Caki2 (cell line): ENCODE measurements at regions not wholly inside any gene's neighbourhood (a gene's known extent, or its start where the extent isn't known, plus 50 kb on each side); places are given as distances from the start of the nearest gene placed in this dataset.

Experiments
- DNase-seq: peaks from one replicate; pipeline ENCODE4 v3.0.0-alpha.2; 2015; ENCODE audit warnings: low read depth
- in situ Hi-C: cut with HindIII; loops from 2 replicates; pipeline ENCODE4 v1.10.0; 2016; ENCODE audit warnings: low sequenced_read_pairs, low pct_unique_long_range_greater_than_20kb, mixed read lengths

DNA sequence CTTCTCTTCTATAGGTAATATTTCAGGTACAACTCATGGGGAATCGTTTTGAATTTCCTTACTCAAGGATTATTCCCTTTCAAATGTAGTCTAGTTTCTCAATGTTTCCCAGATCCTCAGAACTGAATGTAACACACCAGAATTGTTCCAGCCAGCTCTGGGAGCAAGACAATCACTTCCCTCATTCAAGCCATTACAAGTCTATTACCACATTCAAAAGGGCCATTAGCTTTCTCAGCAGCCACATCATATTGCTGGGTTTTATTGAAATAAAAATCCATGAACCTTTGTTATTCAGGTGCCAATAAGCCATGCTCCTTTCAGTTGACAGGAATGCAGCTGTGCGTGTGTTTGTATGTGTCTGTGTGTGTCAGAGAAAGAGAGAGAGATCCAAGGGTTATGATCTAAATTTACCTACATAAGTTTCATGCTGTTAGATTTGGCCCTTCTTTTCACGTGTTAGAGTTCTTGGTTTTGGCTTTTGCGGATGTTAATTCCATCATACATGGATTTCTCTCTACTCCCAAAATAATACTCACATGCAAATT is 357.7 kb downstream of the BCAT1 start:
- DNase-seq: no peak
- in situ Hi-C loops: no loop called here

DNA sequence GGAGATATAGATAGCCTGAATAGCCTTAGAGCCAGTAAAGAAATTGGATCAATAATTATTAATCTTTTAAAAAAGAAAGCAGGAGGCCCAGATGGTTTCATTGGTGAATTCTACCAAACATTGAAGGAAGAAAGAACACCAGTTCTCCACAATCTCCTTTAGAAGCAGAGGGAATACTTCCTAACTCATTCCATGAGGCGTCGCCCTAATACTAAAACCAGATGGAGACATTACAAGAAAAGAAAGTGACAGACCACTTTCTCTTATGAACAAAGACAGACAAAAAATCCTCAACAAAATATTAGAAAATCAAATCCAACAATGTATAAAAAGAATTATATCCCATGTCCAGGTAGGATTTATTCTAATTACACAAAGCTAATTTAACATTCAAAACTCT is 362.6 kb downstream of the BCAT1 start:
- no peak for DNase-seq
- in situ Hi-C loops: no loop called here

DNA sequence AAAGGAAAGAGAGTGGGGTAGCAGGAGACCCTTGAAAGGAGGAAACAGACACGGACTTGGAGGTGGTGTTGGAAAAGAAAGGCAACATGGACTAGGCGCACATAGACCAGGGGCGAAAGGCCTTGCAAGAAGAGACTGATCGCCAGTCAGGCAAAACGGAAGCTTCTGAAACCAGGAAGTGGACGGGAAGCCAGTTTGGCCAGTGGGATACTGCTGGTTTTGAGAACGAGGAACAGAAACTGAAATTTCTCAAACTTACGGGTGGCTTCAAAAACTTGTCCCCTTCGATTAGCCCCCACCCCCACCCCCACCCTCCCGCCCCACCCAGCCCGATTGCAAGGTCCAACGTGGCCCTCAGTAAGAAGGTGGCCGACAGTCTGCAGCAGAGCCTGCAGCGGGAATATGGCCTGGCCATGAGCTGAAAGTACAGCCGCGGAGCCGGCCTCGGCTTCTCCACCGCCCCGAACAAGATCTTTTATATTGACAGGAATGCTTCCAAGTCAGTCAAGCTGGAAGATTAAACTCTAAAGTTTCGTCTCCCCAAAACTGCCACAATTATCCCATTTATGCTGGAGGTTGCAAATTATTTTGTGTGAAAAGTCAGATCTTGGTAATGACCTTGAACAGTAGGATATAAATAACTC is 364.7 kb downstream of the BCAT1 start:
- DNase-seq: no peak
- in situ Hi-C loops: no loop called here

DNA sequence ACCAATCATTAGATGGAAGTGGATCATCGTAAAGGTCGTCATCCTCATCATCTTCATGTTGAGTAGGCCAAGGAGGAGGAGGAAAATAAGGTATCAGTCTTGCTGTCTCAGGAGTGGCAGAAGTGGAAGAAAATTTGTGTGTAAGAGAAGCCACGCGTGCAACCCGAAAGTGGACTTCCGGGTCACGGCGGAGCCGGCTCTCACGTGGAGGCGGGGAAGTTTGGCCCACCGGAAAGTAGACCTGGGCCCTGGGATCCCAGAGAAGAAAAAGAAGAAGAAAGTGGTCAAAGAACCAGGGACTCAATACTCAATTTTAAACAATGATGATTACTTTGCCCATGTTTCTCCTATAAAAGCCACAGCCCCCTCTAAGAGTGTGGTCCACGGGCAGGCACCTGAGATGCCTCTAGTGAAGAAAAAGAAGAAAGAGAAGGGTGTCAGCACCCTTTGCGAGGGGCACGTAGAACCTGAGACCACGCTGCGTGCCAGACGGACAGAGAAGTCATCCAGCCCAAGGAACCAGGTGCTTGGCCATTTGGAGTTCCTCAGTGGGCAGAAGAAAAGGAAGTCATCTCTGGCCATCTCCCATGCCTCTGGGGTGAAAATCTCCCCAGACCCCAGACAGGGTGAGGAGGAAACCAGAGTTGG is 365.8 kb downstream of the BCAT1 start:
- in situ Hi-C loops: no loop called here
- DNase-seq: no peak

DNA sequence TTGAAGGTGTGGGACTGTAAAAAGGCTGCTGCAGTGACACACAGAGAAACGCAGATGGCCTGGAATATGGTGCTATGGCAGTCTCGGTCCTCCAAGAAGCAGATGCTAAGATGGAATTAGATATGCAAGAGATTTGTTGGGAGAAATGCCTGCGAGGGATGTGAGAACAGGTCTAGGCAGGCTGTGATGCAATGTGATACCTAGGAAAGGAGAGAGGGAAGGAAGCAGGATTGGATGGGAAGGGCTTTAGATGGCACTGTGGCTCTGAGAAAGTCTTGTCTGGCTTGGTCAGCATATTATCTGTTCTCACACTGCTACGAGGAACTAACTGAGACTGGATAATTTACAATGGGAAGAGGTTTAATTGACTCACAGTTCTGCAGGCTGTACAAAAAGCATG is 374.4 kb downstream of the BCAT1 start:
- in situ Hi-C loops: no loop called here
- DNase-seq: no peak

DNA sequence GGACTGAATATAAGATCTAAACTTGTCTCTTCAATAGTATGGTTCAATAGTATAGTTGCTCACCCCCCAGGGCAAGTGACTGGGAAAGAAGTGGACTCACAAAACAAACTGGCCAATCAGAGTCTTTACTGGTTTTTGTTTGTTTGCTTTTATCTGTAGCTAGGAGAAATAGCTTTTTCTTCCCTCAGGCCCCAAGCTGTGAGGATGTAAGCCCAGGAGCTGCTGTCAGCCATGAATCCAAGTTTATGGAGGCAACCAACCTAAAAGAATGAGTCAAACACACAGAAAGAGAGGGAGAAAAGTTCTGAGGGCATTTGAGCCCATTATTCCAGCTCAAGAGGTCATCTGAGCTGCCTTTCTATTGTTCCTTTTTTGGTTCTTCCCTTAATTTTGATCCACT is 375.3 kb downstream of the BCAT1 start:
- in situ Hi-C loops: no loop called here
- no peak for DNase-seq

DNA sequence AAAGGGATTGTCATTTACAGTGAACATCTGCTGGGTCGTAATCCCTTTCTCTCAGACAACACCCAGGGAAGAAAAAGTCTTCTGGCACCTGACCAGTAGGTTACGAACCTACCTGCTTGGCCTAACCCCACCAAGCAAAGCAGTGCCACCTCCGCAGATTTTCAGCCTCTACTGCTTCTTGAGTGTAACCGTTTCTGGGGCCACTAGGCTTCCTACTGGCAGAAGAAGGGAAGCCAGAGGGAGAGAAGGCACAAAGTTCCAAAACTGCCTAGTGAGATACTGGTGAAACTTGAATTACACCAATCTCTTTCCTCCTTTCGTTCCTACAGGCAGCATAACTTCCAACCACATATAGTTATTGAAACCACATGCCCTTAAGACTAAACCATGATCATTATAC is 383.6 kb downstream of the BCAT1 start:
- no peak for DNase-seq
- in situ Hi-C loops: no loop called here

DNA sequence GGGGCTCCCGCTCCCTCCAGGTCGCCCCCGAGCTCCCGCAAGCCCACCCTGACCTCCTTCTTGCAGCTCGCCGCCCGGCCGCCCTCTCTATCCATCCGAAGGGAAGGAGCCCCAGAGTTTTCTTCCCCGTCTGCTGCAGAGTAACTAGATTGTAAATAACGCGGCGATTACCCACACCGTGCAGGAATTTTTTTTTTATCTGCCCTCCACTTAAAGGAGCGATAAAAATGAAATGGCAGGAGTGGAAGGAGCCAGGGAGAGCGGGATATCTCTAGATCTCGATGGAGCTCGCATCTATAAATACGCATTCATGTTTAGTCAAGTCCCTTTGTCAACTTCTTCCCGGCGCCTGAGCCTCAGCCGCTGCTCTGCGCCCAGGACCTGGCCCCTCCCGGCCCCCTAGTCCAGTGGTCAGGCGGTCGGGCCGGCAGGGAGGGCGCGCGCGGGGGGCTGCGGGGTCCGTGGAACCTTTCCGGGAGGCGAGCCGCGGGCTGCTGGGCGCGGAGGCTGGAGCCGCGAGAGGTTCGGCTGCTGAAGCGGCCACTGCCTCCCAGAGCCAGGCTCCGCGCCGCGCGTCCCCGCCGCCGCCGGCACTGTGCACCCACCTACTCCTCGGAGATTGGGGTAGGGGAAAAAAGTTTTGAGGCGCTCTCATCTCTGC is 386.0 kb downstream of the BCAT1 start:
- in situ Hi-C loops: no loop called here
- peak; percentile 38 for DNase-seq

DNA sequence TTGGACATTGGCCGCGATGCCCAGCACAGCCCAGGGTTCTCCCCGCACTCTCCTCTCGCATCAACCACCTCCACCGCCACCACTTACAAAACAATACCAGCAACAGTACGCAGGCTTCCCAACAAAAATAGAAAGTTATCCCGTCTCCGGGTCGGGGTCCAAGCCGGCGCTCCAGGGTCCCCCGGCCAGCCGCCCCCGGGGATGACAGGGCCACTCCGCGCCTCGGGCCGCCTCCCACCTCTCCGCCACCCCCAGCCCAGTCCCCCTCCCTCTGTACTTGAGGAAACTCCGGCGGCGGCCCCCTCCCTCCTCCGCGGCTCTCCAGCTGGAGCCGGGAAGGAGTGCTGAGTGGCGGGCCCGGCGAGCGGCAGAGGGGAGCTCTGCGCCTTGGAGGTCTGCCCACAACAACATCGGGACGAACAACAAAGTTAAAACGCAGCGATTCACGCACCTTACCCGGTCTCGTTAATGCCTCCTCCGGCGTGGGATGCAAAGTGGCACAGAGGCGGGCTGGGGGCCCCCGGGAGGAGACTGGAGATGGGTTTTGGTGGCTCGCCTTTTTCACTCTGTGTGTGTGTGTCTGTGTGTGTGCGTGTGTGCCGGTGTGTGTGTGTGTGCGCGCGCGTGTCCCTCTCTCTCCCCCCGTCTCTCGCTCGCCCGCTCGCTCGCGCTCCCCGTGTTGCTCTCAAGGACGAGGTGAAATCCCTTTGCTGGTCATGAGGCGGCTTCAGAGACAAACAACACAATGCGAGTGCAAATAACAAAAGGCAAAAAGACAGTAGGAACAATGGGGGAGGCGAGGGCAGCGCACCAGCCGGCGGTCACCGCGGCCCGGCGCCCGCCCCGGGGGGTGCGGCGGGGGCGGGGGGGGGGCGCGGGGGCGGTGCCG is 386.8 kb downstream of the BCAT1 start:
- DNase-seq: peak; percentile 26
- in situ Hi-C loops: no loop called here

DNA sequence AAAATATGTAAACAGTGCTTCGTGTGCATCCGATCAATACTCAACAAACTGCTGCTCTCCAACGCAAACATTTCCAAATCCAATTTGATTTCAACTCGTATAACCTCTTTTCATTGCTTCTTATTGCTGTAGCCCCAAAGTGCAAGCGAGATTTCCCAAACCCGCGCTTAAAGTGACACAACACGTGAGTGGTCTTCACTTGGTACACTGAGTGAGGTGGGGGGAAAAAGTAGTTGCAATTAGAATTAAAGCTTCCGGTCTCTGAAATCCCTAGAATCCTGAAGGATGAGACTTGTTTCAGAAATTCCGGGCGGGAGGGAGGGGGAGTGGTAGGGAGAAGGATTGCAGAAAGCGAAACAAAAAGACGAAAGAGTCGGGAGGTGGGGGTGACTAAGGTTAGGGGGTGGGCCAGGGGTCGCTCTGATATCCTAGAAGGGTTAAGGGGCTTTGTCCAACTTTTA is 387.5 kb downstream of the BCAT1 start:
- DNase-seq: no peak
- in situ Hi-C loops: no loop called here

DNA sequence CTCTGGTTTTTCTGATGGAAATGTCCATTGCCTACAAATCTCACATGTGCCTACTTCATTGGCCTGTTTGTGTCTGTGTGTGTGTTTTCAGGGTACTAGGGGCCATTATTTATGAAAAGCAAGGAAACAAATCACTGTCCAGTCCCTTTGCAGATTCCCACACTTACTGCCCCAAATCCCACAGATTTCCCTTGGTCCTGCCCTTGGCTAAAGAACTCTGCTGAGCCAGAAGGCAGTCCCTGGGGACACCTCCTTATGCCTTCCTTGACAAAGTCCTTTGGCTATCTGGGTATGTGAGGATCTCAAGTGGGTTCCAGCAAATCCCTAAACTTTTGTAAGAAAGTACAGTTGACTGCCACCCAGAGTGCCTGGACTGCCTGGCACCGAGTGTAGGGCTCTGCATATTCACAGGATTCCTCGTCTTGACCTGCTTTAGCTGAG is 388.1 kb downstream of the BCAT1 start:
- no peak for DNase-seq
- in situ Hi-C loops: no loop called here

DNA sequence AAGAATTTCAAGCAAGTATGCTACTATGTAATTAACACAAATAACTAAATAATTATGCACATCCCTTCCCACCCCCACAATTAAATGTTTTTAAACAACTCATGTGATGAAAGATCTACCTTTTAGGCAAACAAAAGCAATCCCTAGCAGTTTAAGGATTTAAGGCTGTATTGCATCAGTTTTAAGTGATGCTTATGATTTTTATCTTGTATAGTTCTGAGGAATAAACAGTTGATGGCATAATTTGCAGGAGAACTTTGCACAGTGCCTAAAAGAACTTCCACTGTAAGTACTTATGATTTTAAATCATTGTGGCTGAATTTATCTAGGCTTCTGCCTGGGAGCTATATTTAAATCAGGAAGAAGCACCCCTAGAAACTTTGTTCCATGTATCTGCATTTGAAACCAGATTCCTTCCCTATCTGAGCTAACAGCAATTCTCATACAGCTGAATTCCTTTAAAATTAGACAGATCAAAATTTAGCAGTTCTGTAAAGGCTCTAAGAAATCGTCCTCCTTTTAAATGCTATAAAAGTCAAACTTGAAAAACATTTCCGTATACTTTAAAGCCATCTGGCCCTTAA is 388.6 kb downstream of the BCAT1 start:
- no peak for DNase-seq
- in situ Hi-C loops: no loop called here

DNA sequence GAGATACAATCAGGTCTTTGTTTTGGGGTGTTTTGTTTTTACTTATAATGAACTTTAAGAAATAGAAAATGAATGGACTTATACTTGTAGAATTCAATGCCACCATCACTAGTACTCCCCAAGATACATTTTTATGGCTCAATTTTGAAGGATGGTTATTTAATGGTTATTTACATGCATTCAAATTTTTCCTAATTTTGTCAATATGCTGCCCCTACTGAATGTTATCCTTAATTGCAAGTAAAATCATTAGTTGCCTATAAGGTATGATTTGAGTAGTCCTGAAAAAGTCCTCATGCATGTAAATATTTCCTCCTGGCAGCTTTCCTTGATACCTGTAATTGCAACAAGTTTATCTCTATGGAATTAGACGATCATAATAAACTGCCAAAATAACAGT is 391.2 kb downstream of the BCAT1 start:
- DNase-seq: no peak
- in situ Hi-C loops: no loop called here

DNA sequence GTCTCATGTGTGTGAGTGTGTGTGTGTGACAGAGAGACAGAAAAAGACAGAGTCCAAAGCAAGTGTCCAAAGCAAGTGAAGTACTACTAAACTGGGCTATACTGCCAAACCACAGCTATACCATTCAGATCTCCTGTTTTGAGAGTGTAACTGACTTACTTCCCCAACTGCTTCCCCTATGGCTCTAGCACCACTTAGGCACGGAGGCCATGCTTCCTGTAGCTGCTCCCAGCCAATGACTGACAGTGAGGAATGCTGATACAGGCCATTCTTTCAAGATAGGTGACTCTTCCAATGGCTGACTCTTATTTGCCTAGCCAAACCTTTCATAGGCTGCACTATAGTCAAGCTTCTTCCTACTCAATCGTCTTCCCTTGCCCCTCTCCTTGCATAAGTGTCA is 393.2 kb downstream of the BCAT1 start:
- in situ Hi-C loops: no loop called here

DNA sequence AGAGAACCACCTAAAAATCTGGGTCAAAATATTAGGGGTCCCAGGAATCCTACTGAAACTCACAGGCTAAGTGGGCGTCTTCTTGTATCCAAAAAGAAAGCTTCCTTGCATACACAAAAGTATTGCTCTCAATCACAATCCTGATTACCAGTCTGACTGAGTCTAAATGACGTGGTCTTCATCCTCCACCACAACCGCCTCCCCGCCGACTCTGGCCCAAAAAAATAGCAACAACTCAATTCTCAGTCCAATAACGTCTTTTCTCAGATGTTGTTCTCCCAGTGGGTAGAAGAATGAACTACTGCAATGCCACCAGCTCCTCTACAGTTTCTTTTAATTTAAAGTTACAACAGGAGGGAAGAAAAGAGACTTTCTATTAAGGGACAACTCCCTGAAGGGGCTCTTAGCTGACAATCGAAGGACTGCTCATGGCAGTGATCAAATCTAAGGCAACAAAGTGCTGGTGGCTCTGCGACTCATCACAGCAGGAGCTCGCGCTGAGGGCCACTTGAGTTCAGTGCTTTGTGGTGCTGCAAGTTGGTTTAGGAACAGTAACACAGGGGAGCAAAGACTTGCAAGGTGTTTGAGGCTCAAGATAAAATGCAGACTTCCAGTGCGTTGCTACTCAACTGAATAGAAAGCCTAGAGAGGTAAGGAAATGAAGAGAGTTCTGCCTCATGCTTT is 394.1 kb downstream of the BCAT1 start:
- no peak for DNase-seq
- in situ Hi-C loops: no loop called here

More for the DNA sequence above, 393.2 kb downstream of the BCAT1 start:
- no peak for DNase-seq

DNA sequence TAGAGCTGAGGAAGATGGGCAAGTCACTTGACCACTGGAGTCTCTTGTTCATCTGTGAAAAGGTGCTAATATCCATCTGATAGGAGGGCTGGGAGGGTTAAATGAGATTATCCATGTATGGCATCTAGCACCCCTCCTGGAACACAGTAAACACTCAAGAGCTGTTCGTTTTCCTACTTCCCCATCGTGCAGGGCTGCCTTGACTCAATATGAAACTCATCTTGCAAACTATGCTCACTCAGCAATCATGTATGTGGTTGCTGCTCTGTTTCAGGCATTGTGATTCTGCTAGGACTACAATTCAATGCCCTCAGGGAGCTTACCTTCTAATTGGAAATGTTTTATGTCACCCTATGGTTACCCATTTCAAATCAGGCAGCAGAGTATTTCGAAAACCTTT is 395.6 kb downstream of the BCAT1 start:
- in situ Hi-C loops: no loop called here
- DNase-seq: no peak

DNA sequence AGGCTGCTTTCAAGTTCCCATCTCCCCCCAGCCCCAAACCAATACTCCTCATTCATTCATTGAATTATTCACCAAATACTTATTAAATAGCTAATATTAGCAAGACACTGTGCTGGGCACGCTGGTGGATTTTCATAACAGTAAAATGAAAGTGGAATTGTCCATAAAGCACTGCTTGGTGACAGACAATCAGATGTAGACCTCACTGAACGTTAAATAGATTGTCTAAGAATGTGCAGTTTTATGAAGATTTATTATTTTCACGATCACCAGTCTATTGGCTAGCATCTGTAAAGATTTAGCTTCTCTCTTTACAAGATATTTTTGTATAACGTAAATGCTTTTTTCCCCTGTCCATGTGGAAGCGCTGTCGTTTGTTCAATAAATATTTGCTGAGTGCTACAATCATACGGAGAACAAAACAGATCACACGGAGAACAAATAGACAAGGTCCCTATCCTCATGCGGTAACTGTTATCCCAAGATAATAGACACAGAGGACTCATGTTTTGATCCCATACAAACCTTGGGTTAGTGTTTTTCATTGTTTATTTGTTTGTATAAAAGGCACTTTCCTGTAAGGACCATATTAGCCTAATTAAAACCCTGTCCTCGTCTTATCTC is 397.6 kb downstream of the BCAT1 start:
- in situ Hi-C loops: no loop called here
- DNase-seq: no peak
